ENCODE measurements at regions not wholly inside any gene's neighbourhood (a gene's known extent, or its start where the extent isn't known, plus 50 kb on each side); places are given as distances from the start of the nearest gene placed in this dataset.
"Not testable (repeated sequence)": the region's sequence is repeated elsewhere in the genome, so short reads cannot be mapped to it uniquely, and the experiment has no call there.

DNA sequence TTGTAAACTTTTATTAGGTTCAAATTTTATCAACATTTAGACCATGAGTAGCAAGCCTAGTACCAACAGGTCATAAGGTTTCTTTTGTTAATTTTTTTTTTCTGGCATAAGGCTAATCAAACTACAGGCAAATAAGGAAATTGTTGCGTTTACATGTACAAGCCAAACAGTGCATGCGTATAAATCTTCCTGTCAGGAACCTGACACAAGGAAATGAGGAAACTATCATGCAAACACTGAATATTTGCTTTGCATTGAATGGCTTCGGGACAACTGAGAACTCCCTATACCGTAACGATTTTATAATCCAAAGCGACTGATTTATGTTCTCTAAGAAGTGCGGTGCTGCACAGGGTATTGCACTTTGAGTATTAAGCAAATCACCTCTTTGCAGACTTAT is 133.0 kb upstream of the TRPC4 start:
- H3K4me3 ChIP-seq (ENCODE audit: insufficient read depth, low read depth, low read length) = no peak overlapping the region
- no peaks in the 10 kb centered on the region for H3K36me3 ChIP-seq (replicated peaks; ENCODE audit: control insufficient read depth, insufficient read depth, low read length)
- no peaks in the 10 kb centered on the region for H3K27me3 ChIP-seq (ENCODE audit: control insufficient read depth, insufficient read depth, low read length)
- no peak for DNase-seq

DNA sequence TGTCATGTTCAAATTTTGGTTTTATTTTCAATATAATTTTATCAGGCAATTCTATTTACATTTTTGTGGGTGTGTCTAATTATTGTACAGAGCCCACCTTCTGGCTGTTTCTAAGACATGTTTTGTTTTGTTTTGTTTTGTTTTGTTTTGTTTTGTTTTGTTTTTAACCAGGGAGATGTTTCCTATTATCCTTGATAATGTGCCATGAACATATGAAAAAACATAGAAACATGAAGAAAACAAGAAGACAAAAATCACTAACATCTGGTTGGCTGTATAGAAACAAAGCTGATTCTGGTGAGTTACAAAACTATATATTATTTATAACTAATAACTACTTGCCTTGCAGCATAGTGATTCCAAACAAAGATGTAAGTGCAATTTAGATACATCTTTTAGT is 128.1 kb upstream of the TRPC4 start:
- Histone ChIP-seq H3K36me3 (replicated peaks; ENCODE audit: control insufficient read depth, insufficient read depth, low read length) (no peaks in the 10 kb centered on the region), H3K4me3 (ENCODE audit: insufficient read depth, low read depth, low read length) (no peak overlapping the region), H3K27me3 (ENCODE audit: control insufficient read depth, insufficient read depth, low read length) (no peaks in the 10 kb centered on the region)
- no peak for DNase-seq

GRCh38 chr13:37995092-37995491 is 125.5 kb upstream of the TRPC4 start:
- Histone ChIP-seq H3K36me3 (replicated peaks; ENCODE audit: control insufficient read depth, insufficient read depth, low read length) (no peaks in the 10 kb centered on the region), H3K4me3 (ENCODE audit: insufficient read depth, low read depth, low read length) (no peak overlapping the region)
- peak; percentile 24 for DNase-seq

DNA sequence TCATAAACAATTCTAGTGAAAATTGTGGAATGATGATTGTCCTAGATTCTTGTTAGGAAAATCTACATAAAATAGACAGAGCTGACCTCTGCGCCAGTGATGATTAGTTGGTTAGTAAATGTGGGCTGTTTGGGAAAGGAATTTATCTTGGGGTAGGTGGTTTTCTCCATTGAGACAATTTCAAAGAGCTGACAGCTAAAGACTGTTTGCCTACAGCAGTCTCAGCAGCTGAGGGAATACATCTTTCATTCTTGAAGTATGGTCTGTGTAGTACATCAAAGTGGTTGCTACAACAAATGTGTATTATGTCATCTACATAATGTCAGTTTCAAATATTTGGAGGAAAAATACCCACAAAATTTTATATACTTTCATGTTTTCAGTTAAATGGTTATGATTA is 117.2 kb upstream of the TRPC4 start:
- DNase-seq = no peak
- H3K36me3 ChIP-seq (replicated peaks; ENCODE audit: control insufficient read depth, insufficient read depth, low read length) = no peaks in the 10 kb centered on the region

More at GRCh38 chr13:37995092-37995491, 125.5 kb upstream of the TRPC4 start:
- no peaks in the 10 kb centered on the region for H3K27me3 ChIP-seq (ENCODE audit: control insufficient read depth, insufficient read depth, low read length)

GRCh38 chr13:37985281-37985680 is 115.7 kb upstream of the TRPC4 start:
- H3K27me3 ChIP-seq (ENCODE audit: control insufficient read depth, insufficient read depth, low read length) = no peaks in the 10 kb centered on the region
- DNase-seq = no peak
- no peaks in the 10 kb centered on the region for H3K36me3 ChIP-seq (replicated peaks; ENCODE audit: control insufficient read depth, insufficient read depth, low read length)
- no peak overlapping the region for H3K4me3 ChIP-seq (ENCODE audit: insufficient read depth, low read depth, low read length)

More for the DNA sequence above, 117.2 kb upstream of the TRPC4 start:
- Histone ChIP-seq H3K4me3 (ENCODE audit: insufficient read depth, low read depth, low read length) (no peak overlapping the region), H3K27me3 (ENCODE audit: control insufficient read depth, insufficient read depth, low read length) (no peaks in the 10 kb centered on the region)

GRCh38 chr13:37984357-37984756 is 114.8 kb upstream of the TRPC4 start:
- DNase-seq = no peak
- no peaks in the 10 kb centered on the region for H3K36me3 ChIP-seq (replicated peaks; ENCODE audit: control insufficient read depth, insufficient read depth, low read length)

DNA sequence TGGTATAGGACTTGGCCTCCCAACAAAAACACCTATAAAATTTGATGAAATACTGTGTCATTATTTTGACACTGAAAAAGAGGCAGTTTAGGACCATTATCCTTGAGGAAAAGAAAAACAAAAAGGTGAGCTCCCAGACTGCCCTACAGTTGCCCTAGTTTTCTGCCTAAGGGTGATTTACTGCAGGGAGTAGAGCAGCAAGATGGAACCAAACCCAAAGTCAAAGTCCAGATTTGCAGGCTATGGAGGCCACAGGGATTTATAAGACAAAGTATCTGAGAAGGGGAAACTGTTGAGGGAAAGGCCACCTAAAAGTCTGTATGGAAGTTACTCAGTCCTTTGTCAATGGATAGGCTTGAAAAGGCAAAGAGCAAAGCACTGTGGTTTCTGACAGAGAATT is 112.4 kb upstream of the TRPC4 start:
- H3K27me3 ChIP-seq (ENCODE audit: control insufficient read depth, insufficient read depth, low read length) = no peaks in the 10 kb centered on the region
- DNase-seq = no peak
- H3K4me3 ChIP-seq (ENCODE audit: insufficient read depth, low read depth, low read length) = no peak overlapping the region
- H3K36me3 ChIP-seq (replicated peaks; ENCODE audit: control insufficient read depth, insufficient read depth, low read length) = no peaks in the 10 kb centered on the region

More at GRCh38 chr13:37984357-37984756, 114.8 kb upstream of the TRPC4 start:
- Histone ChIP-seq H3K4me3 (ENCODE audit: insufficient read depth, low read depth, low read length) (no peak overlapping the region), H3K27me3 (ENCODE audit: control insufficient read depth, insufficient read depth, low read length) (no peaks in the 10 kb centered on the region)

DNA sequence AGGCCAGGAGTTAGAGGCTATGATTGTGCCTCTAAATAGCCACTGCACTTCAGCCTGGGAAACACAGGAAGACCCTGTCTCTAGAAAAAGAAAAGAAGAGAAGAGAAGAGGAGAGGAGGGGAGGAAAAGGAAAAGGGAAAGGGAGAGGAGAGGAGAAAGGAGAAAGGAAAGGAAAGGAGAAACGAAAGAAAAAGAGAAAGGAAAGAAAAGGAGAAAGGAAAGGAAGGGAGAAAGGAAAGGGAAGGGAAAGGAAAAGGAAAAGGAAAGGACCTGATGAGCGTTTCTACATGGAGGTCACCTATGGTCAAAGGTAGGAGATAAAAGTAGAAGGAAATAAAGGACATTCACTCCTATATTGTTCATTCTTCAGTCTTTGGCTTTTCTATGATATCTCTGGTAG is 109.1 kb upstream of the TRPC4 start:
- no peaks in the 10 kb centered on the region for H3K27me3 ChIP-seq (ENCODE audit: control insufficient read depth, insufficient read depth, low read length)
- H3K36me3 ChIP-seq (replicated peaks; ENCODE audit: control insufficient read depth, insufficient read depth, low read length) = no peaks in the 10 kb centered on the region
- DNase-seq = no peak

GRCh38 chr13:37968555-37968954 is 99.0 kb upstream of the TRPC4 start:
- no peak overlapping the region for H3K4me3 ChIP-seq (ENCODE audit: insufficient read depth, low read depth, low read length)
- no peaks in the 10 kb centered on the region for H3K36me3 ChIP-seq (replicated peaks; ENCODE audit: control insufficient read depth, insufficient read depth, low read length)
- DNase-seq = no peak
- no peaks in the 10 kb centered on the region for H3K27me3 ChIP-seq (ENCODE audit: control insufficient read depth, insufficient read depth, low read length)

More for the DNA sequence above, 109.1 kb upstream of the TRPC4 start:
- no peak overlapping the region for H3K4me3 ChIP-seq (ENCODE audit: insufficient read depth, low read depth, low read length)

DNA sequence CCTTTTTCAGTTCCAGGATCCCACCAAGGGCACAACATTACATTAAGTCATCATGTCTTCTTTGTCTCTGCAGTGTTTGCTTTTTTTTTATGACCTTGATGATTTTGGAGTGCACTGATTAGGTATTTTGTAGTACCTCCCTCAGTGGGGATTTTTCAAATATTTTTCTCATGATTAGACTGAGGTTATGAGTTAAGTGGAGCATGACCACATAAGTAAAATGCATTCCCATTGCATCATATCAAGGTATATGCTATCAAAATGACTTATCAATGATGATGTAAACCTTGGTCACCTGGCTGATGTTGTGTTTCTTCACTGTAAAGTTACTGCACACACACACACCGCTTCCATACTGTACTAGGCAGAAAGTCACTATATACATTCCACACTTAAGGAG is 96.7 kb upstream of the TRPC4 start:
- Histone ChIP-seq H3K36me3 (replicated peaks; ENCODE audit: control insufficient read depth, insufficient read depth, low read length) (no peaks in the 10 kb centered on the region), H3K4me3 (ENCODE audit: insufficient read depth, low read depth, low read length) (no peak overlapping the region), H3K27me3 (ENCODE audit: control insufficient read depth, insufficient read depth, low read length) (no peaks in the 10 kb centered on the region)
- DNase-seq = no peak

GRCh38 chr13:37960427-37960826 is 90.9 kb upstream of the TRPC4 start:
- Histone ChIP-seq H3K27me3 (ENCODE audit: control insufficient read depth, insufficient read depth, low read length) (no peaks in the 10 kb centered on the region), H3K36me3 (replicated peaks; ENCODE audit: control insufficient read depth, insufficient read depth, low read length) (no peaks in the 10 kb centered on the region), H3K4me3 (ENCODE audit: insufficient read depth, low read depth, low read length) (no peak overlapping the region)
- peak; percentile 12 for DNase-seq

GRCh38 chr13:37959284-37959683 is 89.7 kb upstream of the TRPC4 start:
- no peak for DNase-seq
- H3K27me3 ChIP-seq (ENCODE audit: control insufficient read depth, insufficient read depth, low read length) = no peaks in the 10 kb centered on the region
- H3K4me3 ChIP-seq (ENCODE audit: insufficient read depth, low read depth, low read length) = no peak overlapping the region
- no peaks in the 10 kb centered on the region for H3K36me3 ChIP-seq (replicated peaks; ENCODE audit: control insufficient read depth, insufficient read depth, low read length)

GRCh38 chr13:37956536-37956935 is 87.0 kb upstream of the TRPC4 start:
- no peaks in the 10 kb centered on the region for H3K36me3 ChIP-seq (replicated peaks; ENCODE audit: control insufficient read depth, insufficient read depth, low read length)
- no peaks in the 10 kb centered on the region for H3K27me3 ChIP-seq (ENCODE audit: control insufficient read depth, insufficient read depth, low read length)
- no peak overlapping the region for H3K4me3 ChIP-seq (ENCODE audit: insufficient read depth, low read depth, low read length)
- DNase-seq = no peak

DNA sequence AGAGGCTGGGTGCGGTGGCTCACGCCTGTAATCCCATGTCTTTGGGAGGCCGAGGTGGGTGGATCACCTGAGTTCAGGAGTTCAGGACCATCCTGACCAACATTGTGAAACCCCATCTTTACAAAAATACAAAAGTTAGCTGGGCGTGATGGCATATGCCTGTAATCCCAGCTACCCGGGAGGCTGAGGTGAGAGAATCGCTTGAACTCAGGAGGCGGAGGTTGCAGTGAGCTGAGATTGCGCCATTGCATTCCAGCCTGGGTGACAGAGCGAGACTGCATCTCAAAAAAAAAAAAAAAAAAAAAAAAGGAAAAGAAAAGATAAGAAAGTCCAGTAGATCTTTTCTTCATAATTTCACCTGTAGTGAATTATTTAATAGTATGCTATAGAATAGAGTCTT is 85.0 kb upstream of the TRPC4 start:
- not testable (repeated sequence) for H3K27me3 ChIP-seq (ENCODE audit: control insufficient read depth, insufficient read depth, low read length); H3K4me3 ChIP-seq (ENCODE audit: insufficient read depth, low read depth, low read length); H3K36me3 ChIP-seq (replicated peaks; ENCODE audit: control insufficient read depth, insufficient read depth, low read length); DNase-seq

GRCh38 chr13:37954191-37954590 is 84.6 kb upstream of the TRPC4 start:
- Histone ChIP-seq H3K4me3 (ENCODE audit: insufficient read depth, low read depth, low read length) (no peak overlapping the region), H3K36me3 (replicated peaks; ENCODE audit: control insufficient read depth, insufficient read depth, low read length) (no peaks in the 10 kb centered on the region), H3K27me3 (ENCODE audit: control insufficient read depth, insufficient read depth, low read length) (no peaks in the 10 kb centered on the region)
- DNase-seq = no peak

DNA sequence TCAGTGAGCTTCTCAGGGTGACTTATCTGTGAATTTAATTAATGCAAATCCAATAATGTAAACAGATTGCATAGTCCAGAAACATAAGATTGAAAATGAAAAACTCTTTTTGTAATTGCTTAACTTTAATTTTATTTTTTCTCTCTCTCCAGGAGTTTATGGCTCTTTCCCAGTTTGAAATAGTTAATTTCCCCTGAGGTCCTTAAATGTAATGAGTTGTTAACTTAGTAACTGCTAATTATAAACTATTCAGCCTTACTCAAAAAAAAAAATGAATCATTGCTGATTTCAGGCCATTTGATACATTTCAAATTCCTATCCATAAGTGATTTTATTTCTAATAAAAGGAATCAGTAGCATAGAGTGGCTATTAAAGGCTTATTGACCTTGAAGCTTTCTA is 84.1 kb upstream of the TRPC4 start:
- no peaks in the 10 kb centered on the region for H3K27me3 ChIP-seq (ENCODE audit: control insufficient read depth, insufficient read depth, low read length)
- H3K36me3 ChIP-seq (replicated peaks; ENCODE audit: control insufficient read depth, insufficient read depth, low read length) = no peaks in the 10 kb centered on the region
- DNase-seq = no peak
- no peak overlapping the region for H3K4me3 ChIP-seq (ENCODE audit: insufficient read depth, low read depth, low read length)

All from H7 (cell line).